ENCODE measurements at regions not wholly inside any gene's neighbourhood (a gene's known extent, or its start where the extent isn't known, plus 50 kb on each side); places are given as distances from the start of the nearest gene placed in this dataset.
A peak's percentile ranks its signal among the peaks of the same experiment; 100 is the strongest.

- Histone ChIP-seq H3K36me3 (replicated peaks) (no peaks in the 10 kb centered on the region), H3K27ac (no peak overlapping the region), H3K4me3 (ENCODE audit: low read depth, low read length) (no peak overlapping the region), H3K27me3 (replicated peaks) (no peaks in the 10 kb centered on the region)
- DNase-seq: no peak
- no peak for TF ChIP-seq CTCF (IDR thresholded peaks at IDR 0.05; ENCODE audit: low read depth, low read length, missing control alignments)
- in situ Hi-C loops (cut with HindIII; ENCODE audit: low pct_ligation_motif_present, low sequenced_read_pairs): loop anchor here (25.0 kb wide), 1 partner anchor 398 kb away; no protein-coding TSS in a partner anchor
These were observed 456.5 kb downstream of the METTL4 start for GRCh38 chr18:2114765-2115164.

GRCh38 chr18:2121224-2121623 lies 450.1 kb downstream of the METTL4 start:
- Histone ChIP-seq H3K36me3 (replicated peaks) (no peaks in the 10 kb centered on the region), H3K27ac (no peak overlapping the region), H3K27me3 (replicated peaks) (no peaks in the 10 kb centered on the region), H3K4me3 (ENCODE audit: low read depth, low read length) (no peak overlapping the region)
- DNase-seq: no peak
- in situ Hi-C loops (cut with HindIII; ENCODE audit: low pct_ligation_motif_present, low sequenced_read_pairs): loop anchor here (25.0 kb wide), 1 partner anchor 391 kb away; no protein-coding TSS in a partner anchor
- no peak for TF ChIP-seq CTCF (IDR thresholded peaks at IDR 0.05; ENCODE audit: low read depth, low read length, missing control alignments)

- Histone ChIP-seq H3K36me3 (replicated peaks) (no peaks in the 10 kb centered on the region), H3K27me3 (replicated peaks) (no peaks in the 10 kb centered on the region), H3K27ac (no peak overlapping the region), H3K4me3 (ENCODE audit: low read depth, low read length) (no peak overlapping the region)
- in situ Hi-C loops (cut with HindIII; ENCODE audit: low pct_ligation_motif_present, low sequenced_read_pairs): loop anchor here (25.0 kb wide), 1 partner anchor 389 kb away; no protein-coding TSS in a partner anchor
- DNase-seq: no peak
- no peak for TF ChIP-seq CTCF (IDR thresholded peaks at IDR 0.05; ENCODE audit: low read depth, low read length, missing control alignments)
These were observed 448.2 kb downstream of the METTL4 start for GRCh38 chr18:2123077-2123476.

GRCh38 chr18:2134364-2134763 lies 436.9 kb downstream of the METTL4 start:
- no peaks in the 10 kb centered on the region for H3K27me3 ChIP-seq (replicated peaks)
- no peaks in the 10 kb centered on the region for H3K36me3 ChIP-seq (replicated peaks)
- H3K4me3 ChIP-seq (ENCODE audit: low read depth, low read length): no peak overlapping the region
- no peak for DNase-seq
- in situ Hi-C loops (cut with HindIII; ENCODE audit: low pct_ligation_motif_present, low sequenced_read_pairs): no loop called here
- peak; percentile 49 for TF ChIP-seq CTCF (IDR thresholded peaks at IDR 0.05; ENCODE audit: low read depth, low read length, missing control alignments)
- H3K27ac ChIP-seq: no peak overlapping the region

- no peak for TF ChIP-seq CTCF (IDR thresholded peaks at IDR 0.05; ENCODE audit: low read depth, low read length, missing control alignments)
- Histone ChIP-seq H3K27ac (no peak overlapping the region), H3K4me3 (ENCODE audit: low read depth, low read length) (no peak overlapping the region), H3K27me3 (replicated peaks) (no peaks in the 10 kb centered on the region), H3K36me3 (replicated peaks) (no peaks in the 10 kb centered on the region)
- no peak for DNase-seq
- in situ Hi-C loops (cut with HindIII; ENCODE audit: low pct_ligation_motif_present, low sequenced_read_pairs): no loop called here
These were observed 436.0 kb downstream of the METTL4 start for GRCh38 chr18:2135309-2135708.

- in situ Hi-C loops (cut with HindIII; ENCODE audit: low pct_ligation_motif_present, low sequenced_read_pairs): no loop called here
- no peak overlapping the region for H3K27ac ChIP-seq
- H3K27me3 ChIP-seq (replicated peaks): no peaks in the 10 kb centered on the region
- no peak for TF ChIP-seq CTCF (IDR thresholded peaks at IDR 0.05; ENCODE audit: low read depth, low read length, missing control alignments)
- DNase-seq: no peak
- no peak overlapping the region for H3K4me3 ChIP-seq (ENCODE audit: low read depth, low read length)
- no peaks in the 10 kb centered on the region for H3K36me3 ChIP-seq (replicated peaks)
These were observed 432.8 kb downstream of the METTL4 start for GRCh38 chr18:2138552-2138951.
